ENCODE measurements at regions not wholly inside any gene's neighbourhood (a gene's known extent, or its start where the extent isn't known, plus 50 kb on each side); places are given as distances from the start of the nearest gene placed in this dataset.

GRCh38 chr2:204479557-204479956 lies 65.7 kb upstream of the PARD3B start:
- no peak for DNase-seq (ENCODE audit: low read depth in 3 of 3)

- no peak for DNase-seq (ENCODE audit: low read depth in 3 of 3)
Observed at GRCh38 chr2:204480676-204481075, 64.6 kb upstream of the PARD3B start.

GRCh38 chr2:204483608-204484081 lies 61.6 kb upstream of the PARD3B start:
- DNase-seq (ENCODE audit: low read depth in 3 of 3), result no peak

GRCh38 chr2:204486321-204486720 lies 59.0 kb upstream of the PARD3B start:
- no peak for DNase-seq (ENCODE audit: low read depth in 3 of 3)

- no peak for DNase-seq (ENCODE audit: low read depth in 3 of 3)
Observed at GRCh38 chr2:204486805-204487204, 58.5 kb upstream of the PARD3B start.

- no peak for DNase-seq (ENCODE audit: low read depth in 3 of 3)
Observed at GRCh38 chr2:204487447-204488229, 57.6 kb upstream of the PARD3B start.

- no peak for DNase-seq (ENCODE audit: low read depth in 3 of 3)
Observed at GRCh38 chr2:204491528-204491927, 53.7 kb upstream of the PARD3B start.

- DNase-seq (ENCODE audit: low read depth in 3 of 3), result no peak
Observed at GRCh38 chr2:204492417-204492816, 52.9 kb upstream of the PARD3B start.

GRCh38 chr2:204494681-204495080 lies 50.6 kb upstream of the PARD3B start:
- DNase-seq (ENCODE audit: low read depth in 3 of 3), result no peak

- no peak for DNase-seq (ENCODE audit: low read depth in 3 of 3)
Observed at GRCh38 chr2:204495381-204495780, 49.9 kb upstream of the PARD3B start.
